ENCODE measurements at regions not wholly inside any gene's neighbourhood (a gene's known extent, or its start where the extent isn't known, plus 50 kb on each side); places are given as distances from the start of the nearest gene placed in this dataset.

DNA sequence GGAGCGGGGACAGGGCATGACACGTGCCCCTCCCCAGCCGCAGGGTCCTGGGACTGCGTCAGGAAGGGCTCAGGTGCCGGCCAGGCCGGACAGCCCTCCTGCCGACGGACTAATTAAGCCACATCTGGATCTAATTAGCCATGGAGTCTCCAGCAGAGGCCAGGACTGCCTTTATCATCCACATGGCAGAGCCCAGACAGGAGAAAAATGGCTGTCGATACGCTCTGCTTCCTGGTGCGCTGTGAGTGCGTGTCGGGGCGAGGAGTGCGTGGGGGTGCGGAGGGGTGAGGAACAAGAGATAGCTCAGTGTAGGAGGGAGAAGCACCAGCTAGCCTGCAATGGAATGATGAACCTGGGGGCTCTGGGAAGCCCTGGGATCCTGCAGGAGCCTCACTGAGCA lies 218.8 kb downstream of the IRF8 start:
- ChIA-PET CTCF (interaction anchor here (0.9 kb wide), 1 partner anchor 12 kb away, joined by 4 read pairs; no protein-coding TSS in a partner anchor), POLR2A (no interaction called here)
- no peak for DNase-seq (ENCODE audit: extremely low spot score)
- TF ChIP-seq, protein P1, sequence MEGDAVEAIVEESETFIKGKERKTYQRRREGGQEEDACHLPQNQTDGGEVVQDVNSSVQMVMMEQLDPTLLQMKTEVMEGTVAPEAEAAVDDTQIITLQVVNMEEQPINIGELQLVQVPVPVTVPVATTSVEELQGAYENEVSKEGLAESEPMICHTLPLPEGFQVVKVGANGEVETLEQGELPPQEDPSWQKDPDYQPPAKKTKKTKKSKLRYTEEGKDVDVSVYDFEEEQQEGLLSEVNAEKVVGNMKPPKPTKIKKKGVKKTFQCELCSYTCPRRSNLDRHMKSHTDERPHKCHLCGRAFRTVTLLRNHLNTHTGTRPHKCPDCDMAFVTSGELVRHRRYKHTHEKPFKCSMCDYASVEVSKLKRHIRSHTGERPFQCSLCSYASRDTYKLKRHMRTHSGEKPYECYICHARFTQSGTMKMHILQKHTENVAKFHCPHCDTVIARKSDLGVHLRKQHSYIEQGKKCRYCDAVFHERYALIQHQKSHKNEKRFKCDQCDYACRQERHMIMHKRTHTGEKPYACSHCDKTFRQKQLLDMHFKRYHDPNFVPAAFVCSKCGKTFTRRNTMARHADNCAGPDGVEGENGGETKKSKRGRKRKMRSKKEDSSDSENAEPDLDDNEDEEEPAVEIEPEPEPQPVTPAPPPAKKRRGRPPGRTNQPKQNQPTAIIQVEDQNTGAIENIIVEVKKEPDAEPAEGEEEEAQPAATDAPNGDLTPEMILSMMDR (IDR thresholded peaks at IDR 0.05; ENCODE audit: control extremely low read depth, extremely low read depth, low read depth, missing control alignments), result no peak

DNA sequence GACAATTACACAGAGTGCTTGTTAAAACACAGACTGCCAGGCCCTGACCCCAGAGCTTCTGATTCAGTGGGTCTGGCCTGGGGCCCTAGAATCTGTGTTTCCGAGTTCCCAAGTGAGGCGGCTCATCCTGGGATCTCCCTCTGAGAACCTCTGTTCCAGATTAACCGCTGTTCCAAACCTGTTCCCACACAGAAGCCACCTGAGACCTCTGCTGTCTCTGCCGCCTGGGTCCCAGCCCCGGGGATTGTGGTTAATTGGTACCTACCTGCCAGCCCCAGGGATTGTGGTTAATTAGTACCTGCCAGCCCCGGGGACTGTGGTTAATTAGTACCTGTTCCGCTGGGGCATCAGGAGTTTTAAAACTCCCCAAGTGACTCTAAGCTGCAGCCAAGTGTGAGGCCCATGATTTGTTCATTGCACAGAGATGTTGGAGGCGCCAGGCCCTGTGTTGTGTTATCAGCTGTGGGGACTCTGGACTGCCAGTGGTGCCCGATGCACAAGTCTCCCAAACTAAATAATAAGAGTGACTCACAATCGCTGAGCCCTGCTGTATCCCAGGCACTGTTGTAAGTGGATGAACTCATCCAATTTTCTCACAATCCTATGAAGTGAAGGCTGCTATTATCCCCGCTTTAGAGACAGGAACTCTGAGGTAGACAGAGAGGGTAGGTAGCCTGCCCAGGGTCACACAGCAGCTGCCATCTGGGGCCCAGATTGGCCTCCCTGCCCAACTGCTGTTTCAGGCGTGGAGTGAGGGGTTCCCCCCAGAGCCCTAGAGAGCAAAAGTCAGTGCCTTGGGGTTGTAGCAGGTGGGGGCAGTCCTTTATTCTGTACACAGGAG lies 219.7 kb downstream of the IRF8 start:
- no peak for DNase-seq (ENCODE audit: extremely low spot score)
- CTCF ChIA-PET, result interaction anchor here (0.9 kb wide), 1 partner anchor 11 kb away, joined by 4 read pairs; no protein-coding TSS in a partner anchor
- POLR2A ChIA-PET, result no interaction called here
- TF ChIP-seq, protein P1 (IDR thresholded peaks at IDR 0.05; ENCODE audit: control extremely low read depth, extremely low read depth, low read depth, missing control alignments), result no peak

- TF ChIP-seq, protein P1 (IDR thresholded peaks at IDR 0.05; ENCODE audit: control extremely low read depth, extremely low read depth, low read depth, missing control alignments), result no peak
- ChIA-PET CTCF (interaction anchor here (1.2 to 1.3 kb wide), 2 partner anchors 9 to 19 kb away, joined by 3 to 5 read pairs; no protein-coding TSS in a partner anchor), POLR2A (no interaction called here)
- no peak for DNase-seq (ENCODE audit: extremely low spot score)
These were observed 221.5 kb downstream of the IRF8 start for GRCh38 chr16:86120201-86121192.

- TF ChIP-seq, protein P1 (IDR thresholded peaks at IDR 0.05; ENCODE audit: control extremely low read depth, extremely low read depth, low read depth, missing control alignments), result no peak
- no peak for DNase-seq (ENCODE audit: extremely low spot score)
- POLR2A ChIA-PET, result no interaction called here
- CTCF ChIA-PET, result no interaction called here
These were observed 222.5 kb downstream of the IRF8 start for GRCh38 chr16:86121374-86122010.

DNA sequence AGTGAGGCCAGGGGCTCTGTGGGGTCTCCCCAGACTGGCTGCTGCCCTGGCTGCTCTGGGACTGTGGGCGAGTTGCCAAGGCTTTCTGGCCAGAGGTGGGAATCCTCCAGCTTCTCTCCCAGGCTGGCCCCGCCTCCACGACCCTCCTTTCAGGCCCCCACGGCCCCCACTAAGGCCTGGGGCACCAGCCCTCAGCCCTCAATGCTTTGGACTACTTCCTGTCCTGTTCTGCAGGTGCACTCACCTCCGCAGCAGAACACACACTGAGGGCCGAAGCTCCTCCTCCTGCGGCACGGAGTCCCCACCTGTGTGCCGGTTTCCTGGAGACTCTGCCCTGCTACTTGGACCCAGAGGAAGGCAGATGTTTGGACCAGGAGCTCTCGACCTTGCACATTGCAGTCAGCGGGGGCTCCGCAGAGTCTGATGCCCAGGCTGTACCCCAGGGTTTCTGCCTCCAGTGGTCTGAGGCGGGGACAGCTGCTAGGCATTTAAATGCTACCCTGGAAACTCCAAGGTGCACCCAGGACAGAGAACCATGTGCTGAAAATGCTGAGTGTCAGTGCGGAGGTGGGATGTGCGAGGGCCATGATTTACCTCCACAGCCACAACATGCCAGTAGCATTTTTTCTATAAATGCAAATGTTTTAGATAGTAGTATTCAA lies 223.8 kb downstream of the IRF8 start:
- CTCF ChIA-PET, result no interaction called here

More for the DNA sequence above, 223.8 kb downstream of the IRF8 start:
- DNase-seq (ENCODE audit: extremely low spot score), result no peak
- TF ChIP-seq, protein P1 (IDR thresholded peaks at IDR 0.05; ENCODE audit: control extremely low read depth, extremely low read depth, low read depth, missing control alignments), result no peak
- POLR2A ChIA-PET, result no interaction called here
